GM21528 (cell line): ENCODE measurements at regions not wholly inside any gene's neighbourhood (a gene's known extent, or its start where the extent isn't known, plus 50 kb on each side); places are given as distances from the start of the nearest gene placed in this dataset.
"Not testable (repeated sequence)": the region's sequence is repeated elsewhere in the genome, so short reads cannot be mapped to it uniquely, and the experiment has no call there.

Source experiments
- ATAC-seq: cut with Tn5 transposase; IDR thresholded peaks from one replicate; pipeline ENCODE4 v1.9.1; 2021; ENCODE audit warnings: mild to moderate bottlenecking, moderate library complexity; ENCODE audit not compliant: unreplicated experiment, low FRiP score

DNA sequence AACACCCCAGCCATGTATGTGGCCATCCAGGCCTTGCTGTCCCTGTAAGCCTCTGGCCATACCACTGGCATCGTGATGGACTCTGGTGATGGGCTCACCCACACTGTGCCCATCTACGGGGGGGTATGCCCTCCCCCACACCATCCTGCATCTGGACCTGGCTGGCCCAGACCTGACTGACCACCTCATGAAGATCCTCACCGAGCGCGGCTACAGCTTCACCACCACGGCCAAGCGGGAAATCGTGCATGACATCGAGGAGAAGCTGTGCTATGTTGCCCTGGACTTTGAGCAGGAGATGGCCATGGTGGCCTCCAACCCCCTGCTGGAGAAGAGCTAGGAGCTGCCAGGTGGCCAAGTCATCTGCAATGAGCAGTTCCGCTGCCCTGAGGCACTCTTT lies 80.4 kb upstream of the ZCCHC2 start:
- no peak for ATAC-seq

DNA sequence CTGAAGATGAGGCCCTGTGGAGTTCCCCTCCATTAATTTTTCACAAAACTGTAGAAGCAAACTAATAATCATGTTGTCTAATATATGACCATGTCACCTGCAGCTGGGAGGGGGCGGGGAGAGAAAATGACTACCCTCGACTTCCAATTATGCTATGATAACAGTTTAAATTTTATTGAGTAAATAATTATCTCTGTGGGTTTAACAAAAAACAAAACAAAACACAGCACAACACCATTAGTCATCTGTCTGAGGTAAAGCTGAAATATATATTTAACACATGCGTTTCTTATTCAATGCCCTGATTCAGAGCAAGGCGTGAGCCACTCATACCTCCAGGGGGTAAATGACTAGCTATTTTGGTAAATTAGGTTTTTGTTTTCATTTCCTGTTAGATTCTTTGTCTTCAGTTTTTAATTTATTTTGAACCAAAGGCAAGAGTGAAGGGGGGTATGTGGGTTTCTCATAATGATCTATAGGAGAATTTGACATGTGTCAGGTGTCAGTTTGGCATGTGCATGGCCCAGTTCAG lies 77.4 kb upstream of the ZCCHC2 start:
- ATAC-seq = peak; percentile 72

DNA sequence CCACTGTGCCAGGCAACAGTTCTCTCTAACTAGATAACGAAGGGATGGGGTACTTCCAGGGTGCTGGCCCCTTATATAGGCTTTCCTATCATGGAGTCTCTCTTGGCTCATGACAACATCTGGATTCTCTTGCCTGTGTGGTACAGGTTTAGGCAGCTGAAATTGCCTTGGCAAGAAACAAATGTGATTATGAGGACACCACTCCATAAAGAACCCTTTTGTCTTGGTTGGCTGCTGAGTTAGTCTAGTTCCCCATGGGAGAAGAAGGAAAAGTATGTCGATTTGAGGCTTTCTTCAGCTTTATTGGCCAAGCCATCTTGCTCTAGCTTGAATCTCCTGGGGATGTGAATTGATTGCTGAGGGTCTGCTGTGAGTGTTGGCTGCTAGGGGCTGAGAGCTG lies 76.3 kb upstream of the ZCCHC2 start:
- no peak for ATAC-seq

DNA sequence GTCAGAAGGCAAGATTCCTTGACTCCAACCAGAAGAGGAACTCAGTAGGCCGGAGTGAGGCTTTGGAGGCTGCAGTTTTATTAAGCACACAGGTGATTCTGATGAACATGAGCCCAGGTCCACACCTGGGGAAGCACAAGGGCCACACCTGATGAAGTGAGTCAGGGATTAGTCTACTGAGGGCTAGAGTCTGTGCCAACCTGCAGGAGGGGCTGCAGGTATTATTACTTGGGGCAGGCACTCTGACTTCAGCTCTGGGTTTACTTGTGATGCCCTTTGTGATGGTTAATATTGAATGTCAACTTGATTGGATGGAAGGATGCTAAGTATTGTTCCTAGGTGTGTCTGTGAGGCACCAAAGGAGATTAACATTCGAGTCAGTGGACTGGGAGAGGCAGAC lies 75.2 kb upstream of the ZCCHC2 start:
- no peak for ATAC-seq

DNA sequence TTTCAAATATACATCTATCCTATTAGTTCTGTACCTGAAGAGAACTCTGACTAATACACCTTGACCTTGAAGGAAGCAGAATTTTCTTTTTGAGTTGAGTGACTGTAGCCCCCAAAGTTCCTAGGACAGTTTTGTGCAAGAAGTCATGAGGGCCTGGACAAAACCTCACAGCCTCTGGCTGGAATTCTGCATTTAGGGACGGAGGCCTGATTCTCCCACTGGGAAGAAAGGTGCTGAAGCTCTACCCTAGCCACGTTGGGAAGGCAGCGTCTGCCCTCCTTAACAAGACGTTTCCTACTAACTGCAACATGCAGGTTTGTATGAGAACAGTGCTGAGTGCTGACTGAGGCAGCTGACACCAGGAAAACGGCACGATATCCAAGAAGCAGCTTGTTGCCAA lies 74.4 kb upstream of the ZCCHC2 start:
- ATAC-seq = no peak

DNA sequence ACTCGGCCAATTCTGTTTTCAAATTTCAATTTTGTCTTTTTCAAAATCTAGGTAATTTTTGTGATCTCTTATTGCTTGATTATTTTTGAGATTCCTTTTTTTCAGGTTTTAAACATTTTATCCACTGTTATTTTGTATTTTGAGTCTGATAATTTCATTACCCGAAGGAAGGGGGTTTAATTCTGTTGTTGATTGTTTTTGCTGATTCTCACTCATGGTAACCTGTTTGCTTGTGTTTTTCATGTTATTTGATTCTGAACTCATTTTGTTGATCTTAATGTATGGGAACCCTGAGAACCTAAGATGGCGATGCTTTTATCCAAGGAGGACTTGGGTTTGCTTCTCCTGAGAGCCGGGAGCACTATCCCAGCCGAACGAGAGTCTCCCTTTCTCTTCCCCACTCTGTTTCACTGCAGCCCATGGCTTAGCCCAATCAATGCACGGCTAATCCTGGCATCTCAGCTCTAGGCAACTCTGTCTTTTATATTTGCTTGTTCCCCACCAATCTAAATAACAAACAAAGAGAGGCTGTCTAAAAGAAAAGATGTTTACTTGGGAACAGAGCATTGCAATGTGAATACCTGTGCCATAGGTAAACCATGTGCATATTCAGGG lies 73.2 kb upstream of the ZCCHC2 start:
- ATAC-seq = no peak

DNA sequence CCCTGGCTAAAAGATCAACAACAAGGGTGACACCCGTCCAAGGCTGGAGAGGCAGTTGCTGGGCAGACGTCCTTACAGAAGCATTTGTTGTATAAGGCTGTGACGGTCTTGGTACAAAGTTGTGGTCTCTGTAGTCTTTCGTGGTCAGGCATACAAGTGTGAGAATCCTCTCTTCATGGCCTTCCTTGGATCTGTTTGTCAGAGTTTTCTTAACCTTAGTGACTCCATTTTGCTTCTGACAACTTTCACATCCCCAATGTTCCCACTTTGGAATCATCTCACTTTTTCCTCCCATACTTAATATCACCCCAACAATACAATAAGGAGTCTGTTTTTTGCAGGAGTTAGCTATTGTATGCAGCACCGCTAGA lies 72.7 kb upstream of the ZCCHC2 start:
- no peak for ATAC-seq

DNA sequence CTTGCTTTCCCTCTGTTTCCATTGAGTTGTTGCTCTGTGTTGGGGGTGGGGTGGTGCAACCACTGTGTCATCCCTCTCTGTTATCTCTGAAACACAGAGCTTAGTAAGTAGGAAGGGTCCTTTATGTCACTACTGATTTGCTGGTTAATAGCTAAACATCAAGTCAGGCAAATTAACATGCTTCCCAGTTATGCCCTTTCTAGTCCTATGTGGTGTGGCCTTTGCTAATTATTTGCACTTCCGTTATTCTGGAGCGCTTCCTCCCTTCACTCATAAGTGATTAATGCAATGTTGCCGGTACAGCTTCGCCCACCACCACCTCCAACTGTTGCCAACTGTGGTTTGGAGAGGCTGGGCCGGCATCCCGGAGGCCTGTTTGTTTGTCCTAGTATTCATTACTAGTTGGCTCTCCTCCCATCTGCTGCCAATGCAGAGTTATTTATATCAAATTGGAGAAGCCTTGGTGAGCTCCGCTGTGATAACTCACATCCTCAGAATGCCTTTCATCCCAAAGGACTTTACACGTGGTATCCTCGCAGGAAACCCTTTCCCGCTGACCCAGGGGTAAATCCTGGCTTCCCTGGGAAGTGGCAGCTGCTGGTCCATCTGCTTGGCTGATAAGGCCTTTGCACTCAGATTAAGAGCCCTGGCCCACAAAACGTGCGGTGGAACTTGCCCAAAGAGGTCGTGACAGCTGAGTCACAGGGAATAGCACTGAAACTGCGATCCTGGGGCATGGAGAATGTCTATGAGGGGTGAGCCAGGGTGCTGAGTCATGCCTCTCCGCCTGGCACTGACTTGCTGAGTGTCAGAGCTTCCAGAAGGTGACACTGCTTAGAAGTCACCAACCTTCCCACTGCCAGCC lies 72.0 kb upstream of the ZCCHC2 start:
- no peak for ATAC-seq

DNA sequence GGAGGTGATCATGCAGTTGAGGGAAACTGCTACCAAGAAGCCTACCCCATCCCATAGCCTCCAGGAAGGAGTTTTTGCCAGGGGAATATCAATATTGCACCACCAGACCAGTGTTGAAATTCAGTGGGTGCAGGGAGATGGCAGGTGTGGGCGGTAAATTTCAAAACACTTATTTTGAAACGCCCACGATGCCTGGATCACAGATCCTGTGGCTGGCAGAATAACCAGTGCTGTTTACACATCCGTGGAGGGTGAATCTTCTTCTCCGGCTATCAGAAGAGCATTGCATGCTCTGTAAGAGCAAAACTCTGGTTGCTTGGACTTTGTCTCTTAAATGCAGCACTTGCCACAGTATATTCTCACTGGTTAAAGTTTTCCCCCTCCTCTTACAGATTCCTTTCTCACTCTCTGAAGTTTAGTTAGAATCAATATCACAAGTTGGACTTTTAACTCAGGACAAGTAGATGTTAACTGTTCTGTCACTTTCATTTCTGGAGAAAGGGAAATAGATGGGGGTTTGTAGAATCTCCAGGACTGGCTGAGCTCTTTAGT lies 70.5 kb upstream of the ZCCHC2 start:
- ATAC-seq = no peak

DNA sequence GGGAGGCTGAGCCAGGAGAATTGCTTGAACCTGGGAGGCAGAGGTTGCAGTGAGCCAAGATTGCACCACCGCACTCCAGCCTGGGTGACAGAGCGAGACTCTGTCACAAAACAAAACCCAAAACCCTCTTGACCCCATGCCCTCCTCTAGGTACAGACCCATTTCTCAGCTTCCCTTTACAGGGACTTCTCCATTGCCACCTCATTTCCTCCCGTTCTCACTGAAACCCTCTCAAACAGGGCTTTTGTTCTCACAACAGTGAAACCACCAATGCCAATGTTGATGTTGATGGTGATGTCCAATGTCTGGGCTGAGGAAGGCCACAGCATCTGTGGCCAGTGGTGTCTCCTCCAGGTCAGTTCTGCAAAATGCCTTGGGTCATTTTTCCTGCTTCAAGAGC lies 69.0 kb upstream of the ZCCHC2 start:
- no peak for ATAC-seq

DNA sequence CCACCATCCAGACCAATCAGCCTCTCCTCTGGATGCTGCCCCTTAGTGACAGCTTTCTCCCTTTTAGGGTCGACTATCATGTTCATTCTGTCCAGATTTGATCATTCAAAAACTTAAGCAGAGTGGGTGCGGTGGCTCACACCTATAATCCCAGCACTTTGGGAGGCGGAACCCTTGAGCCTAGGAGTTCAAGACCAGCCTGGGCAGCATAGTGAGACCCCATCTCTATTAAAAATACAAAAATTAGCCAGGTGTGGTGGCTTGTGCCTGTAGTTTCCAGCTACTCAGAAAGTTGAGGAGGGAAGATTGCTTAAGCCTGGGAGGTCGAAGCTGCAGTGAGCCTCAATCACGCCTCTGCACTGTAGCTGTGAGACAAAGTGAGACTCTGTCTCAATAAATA lies 68.3 kb upstream of the ZCCHC2 start:
- ATAC-seq = no peak

DNA sequence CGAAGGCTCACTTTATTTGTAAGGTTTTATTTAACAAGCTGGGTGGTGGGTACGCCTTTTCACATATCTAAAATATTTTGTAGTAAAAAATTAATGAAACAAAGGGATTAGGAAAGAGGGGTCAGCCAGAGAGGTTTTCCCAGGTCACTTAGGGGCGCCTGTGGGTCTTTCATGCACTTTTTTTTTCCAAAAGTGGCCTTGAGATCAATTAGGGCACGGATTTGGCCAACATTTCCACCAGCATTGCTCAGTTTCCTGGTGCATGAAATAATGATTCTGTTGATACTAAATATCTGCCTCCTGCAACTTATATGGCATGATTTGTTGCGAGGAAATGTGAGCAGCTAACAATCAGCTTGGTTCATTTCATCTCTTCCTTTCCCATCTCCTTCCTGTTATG lies 67.6 kb upstream of the ZCCHC2 start:
- no peak for ATAC-seq

DNA sequence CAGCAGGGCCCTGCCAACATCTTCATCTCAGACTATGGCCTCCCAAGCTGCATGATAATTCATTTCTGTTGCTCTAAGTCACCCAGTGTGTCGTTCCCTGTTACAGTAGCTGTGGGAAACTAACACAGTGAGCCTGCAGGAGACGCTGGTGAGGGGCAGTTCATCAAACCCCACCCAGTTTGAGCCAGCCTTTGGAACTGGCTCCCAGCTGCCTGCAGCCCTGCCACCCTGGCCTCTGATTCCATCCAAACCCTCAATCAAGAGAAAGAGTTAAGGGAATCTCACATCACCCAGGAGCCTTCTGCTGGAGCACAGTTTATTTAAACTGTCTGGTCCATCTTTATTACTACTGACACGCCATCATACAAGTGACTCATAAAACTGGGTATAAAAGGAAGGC lies 64.9 kb upstream of the ZCCHC2 start:
- no peak for ATAC-seq

DNA sequence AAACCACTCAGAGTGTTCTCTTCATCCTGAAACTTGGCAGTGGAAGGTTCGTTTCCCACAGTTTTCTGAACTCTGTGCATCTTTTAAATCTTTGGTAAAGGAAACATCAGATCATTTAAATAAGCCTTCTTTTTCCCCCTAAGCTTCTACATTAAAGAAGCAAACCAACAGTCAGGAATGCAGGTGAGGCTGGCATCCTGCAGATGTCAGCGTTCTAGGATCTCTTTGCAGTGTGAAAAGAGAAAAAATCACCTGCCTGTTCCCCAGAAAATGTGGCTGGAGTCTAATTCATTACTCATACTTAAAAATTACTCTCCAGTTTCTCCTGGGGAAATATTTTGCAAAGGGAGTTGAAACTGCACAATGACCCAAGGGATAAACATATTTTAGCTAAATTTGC lies 64.5 kb upstream of the ZCCHC2 start:
- ATAC-seq = no peak

DNA sequence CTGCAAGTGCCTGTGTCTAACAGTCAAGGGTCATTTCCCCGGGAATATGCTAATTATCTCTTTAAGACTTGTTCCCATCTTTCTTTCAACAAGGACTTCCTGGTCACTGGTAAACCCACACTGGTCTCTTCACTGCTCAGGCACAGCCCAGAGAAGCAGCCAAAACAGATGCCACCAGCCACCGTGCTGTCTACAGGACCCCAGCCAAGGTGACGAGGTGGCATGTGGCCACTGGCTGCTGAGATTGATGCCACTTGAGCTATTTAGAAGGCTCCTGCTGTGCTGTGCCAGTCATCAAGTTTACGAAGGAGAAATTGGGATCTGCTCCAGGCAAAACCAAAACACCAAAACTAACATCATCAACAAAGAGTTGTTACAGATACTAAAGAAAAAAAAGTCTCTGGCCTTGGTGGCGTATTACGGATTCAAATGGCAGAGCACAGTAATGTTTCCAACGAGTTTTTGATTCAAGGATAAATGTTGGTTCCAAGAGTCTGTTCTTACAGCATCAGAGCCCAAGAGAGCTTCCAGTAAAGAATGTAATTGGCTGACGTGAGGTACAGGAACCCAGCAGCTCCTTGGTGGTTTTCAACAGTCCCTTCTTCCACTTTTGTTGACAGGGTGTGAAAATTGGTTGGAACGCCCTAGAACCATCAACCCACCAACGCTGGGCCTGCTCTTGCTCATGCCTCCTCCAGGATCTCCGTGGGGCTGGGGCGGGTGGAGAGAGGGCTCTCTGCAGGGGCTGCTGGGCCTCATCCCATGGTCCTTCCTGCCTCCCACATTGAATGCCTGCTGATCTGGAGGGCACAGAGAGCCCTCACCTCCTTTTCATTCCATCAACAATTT lies 63.7 kb upstream of the ZCCHC2 start:
- ATAC-seq = no peak

DNA sequence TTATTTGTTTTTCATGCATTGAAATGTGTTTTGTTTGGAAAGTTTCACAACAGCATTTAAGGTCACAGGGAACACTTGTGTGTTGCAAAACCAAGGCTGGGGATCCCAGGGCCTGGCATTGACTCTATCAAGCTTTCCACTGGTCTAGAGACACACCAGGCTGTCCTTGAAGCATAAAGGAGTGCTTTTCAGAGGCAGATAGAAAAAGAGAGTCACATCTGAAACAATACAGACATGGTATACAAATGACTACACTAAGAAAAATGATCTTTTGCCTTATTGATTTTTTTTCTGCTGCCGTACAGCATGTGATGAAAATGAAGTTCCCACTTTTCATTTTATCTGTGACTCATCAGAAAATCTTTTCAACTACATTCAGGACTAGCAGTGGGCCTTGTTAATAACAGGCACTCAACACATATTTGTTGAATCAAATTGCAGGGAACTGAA lies 61.9 kb upstream of the ZCCHC2 start:
- ATAC-seq = no peak

DNA sequence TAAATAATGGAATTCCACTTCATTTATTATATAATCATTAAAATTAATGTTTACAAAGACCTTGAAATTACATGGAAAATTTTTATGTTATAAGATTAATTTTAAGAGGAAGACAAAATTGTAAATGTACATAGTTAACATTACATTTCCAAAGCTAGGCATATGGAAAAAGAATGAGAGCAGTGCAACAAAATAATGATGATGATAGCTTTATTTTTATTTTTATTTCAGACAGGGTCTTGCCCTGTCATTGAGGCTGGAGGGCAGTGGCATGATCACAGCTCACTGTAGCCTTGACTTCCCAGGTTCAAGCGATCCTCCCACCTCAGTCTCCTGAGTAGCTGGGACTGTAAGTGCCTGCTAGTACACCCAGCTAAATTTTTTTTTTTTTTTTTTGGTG lies 61.2 kb upstream of the ZCCHC2 start:
- no peak for ATAC-seq

DNA sequence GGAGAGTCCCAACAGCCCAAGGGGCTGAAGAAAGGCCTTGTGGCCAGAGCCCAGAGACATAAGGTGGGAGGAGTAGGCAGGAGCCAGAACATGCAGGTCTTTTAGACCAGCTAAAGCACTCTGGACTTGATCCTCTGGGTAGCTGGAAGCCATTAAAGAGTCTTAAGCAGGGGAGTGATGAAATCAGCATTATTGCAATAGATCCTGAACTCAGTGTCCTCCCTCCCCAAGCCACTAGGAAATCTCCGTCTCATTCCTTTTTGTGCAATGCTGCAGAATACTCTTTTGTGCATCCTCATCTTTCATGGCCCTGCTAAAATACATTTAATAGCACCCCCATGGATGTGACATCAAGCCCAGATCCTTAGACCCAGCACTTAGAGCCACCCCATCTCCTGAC lies 58.6 kb upstream of the ZCCHC2 start:
- ATAC-seq = no peak

DNA sequence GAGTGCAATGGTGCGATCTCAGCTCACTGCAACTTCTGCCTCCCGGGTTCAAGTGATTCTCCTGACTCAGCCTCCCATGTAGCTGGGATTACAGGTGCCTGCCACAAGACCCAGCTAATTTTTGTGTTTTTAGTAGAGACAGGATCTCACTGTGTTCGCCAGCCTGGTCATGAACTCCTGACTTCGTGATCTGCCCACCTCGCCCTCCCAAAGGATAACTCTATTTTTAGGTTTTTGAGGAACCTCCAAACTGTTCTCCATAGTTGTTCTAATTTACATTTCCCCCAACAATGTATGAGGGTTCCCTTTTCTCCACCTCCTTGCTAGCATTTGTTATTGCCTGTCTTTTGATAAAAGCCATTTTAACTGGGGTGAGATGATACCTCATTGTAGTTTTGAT lies 53.7 kb upstream of the ZCCHC2 start:
- not testable (repeated sequence) for ATAC-seq
